A549 (cell line): ENCODE measurements at regions not wholly inside any gene's neighbourhood (a gene's known extent, or its start where the extent isn't known, plus 50 kb on each side); places are given as distances from the start of the nearest gene placed in this dataset.

Source experiments
- CHD2 ChIP-seq: fragments of 150-350 bp; IDR thresholded peaks from 2 replicates; pipeline ENCODE4 v1.6.1; 2014; ENCODE audit warnings: low read length; ENCODE audit not compliant: partially characterized antibody
- CHD4 ChIP-seq: fragments of 200-600 bp; sonication (generic); IDR thresholded peaks from 2 replicates; pipeline ENCODE4 v1.6.1; 2016; ENCODE audit warnings: antibody characterized with exemption, mild to moderate bottlenecking, borderline replicate concordance
- CTCF ChIP-seq: fragments of >200 bp; sonication (Bioruptor Twin); formaldehyde crosslinking; IDR thresholded peaks from 3 replicates; pipeline ENCODE4 v1.5.1; 2016
- EP300 ChIP-seq, 2 experiments: fragments of >200 bp; sonication (Bioruptor Twin); formaldehyde crosslinking; IDR thresholded peaks; 2 replicates in 1 of 2; 3 replicates in 1 of 2; pipeline ENCODE4 v1.6.1; 2016 to 2017
- FOSL2 ChIP-seq, 2 experiments: fragments of 450-650 bp in 1 of 2; fragments of >200 bp in 1 of 2; sonication (Bioruptor Twin) in 1 of 2; formaldehyde crosslinking; IDR thresholded peaks; 2 replicates each; pipeline versions ENCODE4 v1.5.0 to v1.6.1; 2016 to 2020; ENCODE audit warnings: mild to moderate bottlenecking in 1 of 2, moderate library complexity in 1 of 2
- HMGXB4 ChIP-seq: fragments of 250-450 bp; sonication (Bioruptor Pico); IDR thresholded peaks from 2 replicates; pipeline ENCODE4 v1.5.0; 2021; ENCODE audit warnings: mild to moderate bottlenecking, moderate library complexity, borderline replicate concordance
- MAFK ChIP-seq: fragments of 450-650 bp; IDR thresholded peaks from 2 replicates; pipeline ENCODE4 v1.6.1; 2014; ENCODE audit not compliant: partially characterized antibody
- MAX ChIP-seq: IDR thresholded peaks from 2 replicates; pipeline ENCODE4 v1.6.1; 2012
- NFE2L2 ChIP-seq: fragments of 150-350 bp; conservative IDR thresholded peaks from 2 replicates; pipeline ENCODE4 v1.6.1; 2014; ENCODE audit warnings: low read length
- POLR2A ChIP-seq: IDR thresholded peaks from 2 replicates; pipeline ENCODE4 v1.6.1; 2012; ENCODE audit warnings: mild to moderate bottlenecking, low read length
- RAD21 ChIP-seq, 2 experiments: fragments of >200 bp in 1 of 2; sonication (Bioruptor Twin) in 1 of 2; formaldehyde crosslinking in 1 of 2; IDR thresholded peaks in 1 of 2; conservative IDR thresholded peaks in 1 of 2; 2 replicates in 1 of 2; 3 replicates in 1 of 2; pipeline ENCODE4 v1.6.1; 2012 to 2018; ENCODE audit warnings: inconsistent platforms in 1 of 2
- RCOR1 ChIP-seq: fragments of 150-350 bp; IDR thresholded peaks from 2 replicates; pipeline ENCODE4 v1.6.1; 2014; ENCODE audit warnings: antibody characterized with exemption, low read length, low read depth
- SMC3 ChIP-seq: fragments of >200 bp; sonication (Bioruptor Twin); formaldehyde crosslinking; IDR thresholded peaks from 3 replicates; pipeline ENCODE4 v1.6.1; 2018; ENCODE audit warnings: inconsistent platforms
- SREBF2 ChIP-seq: fragments of 450-650 bp; IDR thresholded peaks from 2 replicates; pipeline ENCODE4 v1.6.1; 2014; ENCODE audit warnings: mild to moderate bottlenecking, moderate library complexity

GRCh38 chr2:33707312-33707711 lies 108.2 kb upstream of the FAM98A start:
- no peak for TF ChIP-seq CTCF
- no peak for TF ChIP-seq MAX
- no peak for TF ChIP-seq EP300 (IDR thresholded peaks at IDR 0.05)
- TF ChIP-seq CHD2, result no peak
- TF ChIP-seq RAD21 (conservative IDR thresholded peaks at IDR 0.05 in 1 of 2, IDR thresholded peaks at IDR 0.05 in 1 of 2), result no peak
- TF ChIP-seq RCOR1, result no peak
- no peak for TF ChIP-seq SREBF2
- TF ChIP-seq POLR2A, result no peak
- TF ChIP-seq SMC3, result no peak
- no peak for TF ChIP-seq HMGXB4 (CRISPR knock-in tag)
- no peak for TF ChIP-seq MAFK
- no peak for TF ChIP-seq CHD4
- no peak for TF ChIP-seq FOSL2 (IDR thresholded peaks at IDR 0.05)
- TF ChIP-seq FOSL2 (CRISPR knock-in tag; IDR thresholded peaks at IDR 0.05), result no peak
- no peak for TF ChIP-seq NFE2L2
